HCT116 (cell line): ENCODE measurements at regions not wholly inside any gene's neighbourhood (a gene's known extent, or its start where the extent isn't known, plus 50 kb on each side); places are given as distances from the start of the nearest gene placed in this dataset.

Experiments used
- ATAC-seq: fragments of 200-7000 bp; cut with Tn5 transposase; 2 replicates; pipeline ENCODE4 v1.9.1; 2020; ENCODE audit warnings: mild to moderate bottlenecking, moderate library complexity
- BruUV-seq: library from RNA; stranded (reverse); fragments of 400-500 nt; replicated peaks from 2 replicates; lab custom pipeline; 2021; lab: Mats Ljungman, UMichigan
- CTCF ChIA-PET: fragments of 300-600 bp; sonication (Branson Sonifier 250); formaldehyde crosslinking; loops from one replicate; lab custom pipeline; 2021; ENCODE audit warnings: antibody characterized with exemption; lab: Charles Lee
- POLR2A ChIA-PET: fragments of 300-600, 350-600 bp; sonication (Branson Sonifier 250); formaldehyde crosslinking; loops from one replicate; lab custom pipeline; 2021; ENCODE audit warnings: antibody characterized with exemption; lab: Charles Lee
- RAD21 ChIA-PET, 2 experiments: fragments of 300-600 bp; sonication (Branson Sonifier 250); formaldehyde crosslinking; loops; one replicate each; lab custom pipeline; 2023; ENCODE audit warnings: low total read pairs in 2 of 2; ENCODE audit not compliant: uncharacterized antibody in 2 of 2, unreplicated experiment in 2 of 2, low non-redundant PET in 1 of 2; lab: Charles Lee
- DNase-seq: peaks from one replicate; pipeline ENCODE4 v3.0.0-alpha.2; 2010; ENCODE audit warnings: low read depth, low spot score
- H2AFZ ChIP-seq: fragments of 200-600 bp; shearing (Covaris generic), sonication (generic); 2 replicates; pipeline ENCODE4 v1.6.1; 2017; ENCODE audit warnings: low read depth, mixed run types, mixed read lengths, antibody characterized with exemption, low read length; ENCODE audit not compliant: poor library complexity, severe bottlenecking
- H3K27ac ChIP-seq: 2 replicates; pipeline ENCODE4 v1.5.1; 2012; ENCODE audit warnings: low read depth, low read length
- H3K27me3 ChIP-seq: fragments of 200-600 bp; sonication (generic); 2 replicates; pipeline ENCODE4 v1.6.1; 2016; ENCODE audit warnings: mixed run types, low read length, mixed read lengths; ENCODE audit not compliant: insufficient read depth
- H3K36me3 ChIP-seq, 2 experiments: fragments of 200-500 bp in 1 of 2; fragments of 200-600 bp in 1 of 2; sonication (Bioruptor generic) in 1 of 2; sonication (generic) in 1 of 2; 2 replicates each; pipeline versions ENCODE4 v1.5.1 to v1.6.1; 2014 to 2016; ENCODE audit warnings: low read length in 2 of 2, inconsistent platforms in 1 of 2, mixed read lengths in 1 of 2, mixed run types in 1 of 2; ENCODE audit not compliant: insufficient read depth in 2 of 2, control insufficient read depth in 1 of 2
- H3K4me1 ChIP-seq, 2 experiments: fragments of 200-600 bp in 1 of 2; sonication (generic) in 1 of 2; 2 replicates each; pipeline versions ENCODE4 v1.5.1 to v1.6.1; 2012 to 2017; ENCODE audit warnings: low read length in 2 of 2, inconsistent platforms in 1 of 2, mild to moderate bottlenecking in 1 of 2, mixed read lengths in 1 of 2, mixed run types in 1 of 2, moderate library complexity in 1 of 2; ENCODE audit not compliant: insufficient read depth in 2 of 2, control insufficient read depth in 1 of 2
- H3K4me2 ChIP-seq: fragments of 200-600 bp; sonication (generic); 2 replicates; pipeline ENCODE4 v1.6.1; 2017; ENCODE audit warnings: mixed run types, low read length, mixed read lengths
- H3K4me3 ChIP-seq, 2 experiments: fragments of 200-600 bp in 1 of 2; sonication (generic) in 1 of 2; replicated peaks in 1 of 2; 2 replicates each; pipeline ENCODE4 v1.5.1; 2011 to 2016; ENCODE audit warnings: low read length in 2 of 2, control low read depth in 1 of 2, low read depth in 1 of 2, mild to moderate bottlenecking in 1 of 2, mixed read lengths in 1 of 2, mixed run types in 1 of 2
- H3K79me2 ChIP-seq: fragments of 200-600 bp; sonication (generic); 2 replicates; pipeline ENCODE4 v1.6.1; 2017; ENCODE audit warnings: mild to moderate bottlenecking, mixed run types, low read length, moderate library complexity, mixed read lengths; ENCODE audit not compliant: insufficient read depth
- H3K9ac ChIP-seq: fragments of 200-600 bp; sonication (generic); 2 replicates; pipeline ENCODE4 v1.6.1; 2016; ENCODE audit warnings: low read length, mixed read lengths
- H3K9me2 ChIP-seq: fragments of 200-600 bp; sonication (generic), shearing (Covaris generic); 2 replicates; pipeline ENCODE4 v1.6.1; 2017; ENCODE audit warnings: mixed run types, mild to moderate bottlenecking, moderate library complexity; ENCODE audit not compliant: insufficient read depth
- H3K9me3 ChIP-seq, 2 experiments: fragments of 200-500 bp in 1 of 2; fragments of 200-600 bp in 1 of 2; sonication (Bioruptor generic) in 1 of 2; sonication (generic) in 1 of 2; 2 replicates each; pipeline ENCODE4 v1.6.1; 2014 to 2017; ENCODE audit warnings: low read length in 2 of 2, mixed read lengths in 2 of 2, inconsistent platforms in 1 of 2, low read depth in 1 of 2, mild to moderate bottlenecking in 1 of 2, mixed run types in 1 of 2, moderate library complexity in 1 of 2; ENCODE audit not compliant: control insufficient read depth in 1 of 2, insufficient read depth in 1 of 2
- H4K20me1 ChIP-seq: fragments of 200-600 bp; sonication (generic), shearing (Covaris generic); 2 replicates; pipeline ENCODE4 v1.6.1; 2017; ENCODE audit warnings: mixed run types, mild to moderate bottlenecking, moderate library complexity; ENCODE audit not compliant: insufficient read depth
- ATF3 ChIP-seq: IDR thresholded peaks from 2 replicates; pipeline ENCODE4 v1.6.1; 2012
- CEBPB ChIP-seq: IDR thresholded peaks from 2 replicates; pipeline ENCODE4 v1.6.1; 2012; ENCODE audit warnings: low read depth
- EZH2 ChIP-seq: fragments of 200-600 bp; sonication (generic); IDR thresholded peaks from 2 replicates; pipeline ENCODE4 v1.6.1; 2017; ENCODE audit warnings: antibody characterized with exemption, mixed run types
- EZH2phosphoT487 ChIP-seq: fragments of 200-600 bp; IDR thresholded peaks from 2 replicates; pipeline ENCODE4 v1.6.1; 2018; ENCODE audit warnings: antibody characterized with exemption, borderline replicate concordance
- MAX ChIP-seq: IDR thresholded peaks from 2 replicates; pipeline ENCODE4 v1.6.1; 2012
- POLR2A ChIP-seq: IDR thresholded peaks from 2 replicates; pipeline ENCODE4 v1.7.0; 2011; ENCODE audit warnings: borderline replicate concordance; ENCODE audit not compliant: insufficient read depth, insufficient read length; ENCODE audit errors: extremely low read depth
- REST ChIP-seq: IDR thresholded peaks from 2 replicates; pipeline ENCODE4 v1.6.1; 2012; ENCODE audit warnings: low read depth
- SRF ChIP-seq: IDR thresholded peaks from 2 replicates; pipeline ENCODE4 v1.6.1; 2012; ENCODE audit warnings: low read depth
- YY1 ChIP-seq: IDR thresholded peaks from 2 replicates; pipeline ENCODE4 v1.6.1; 2011; ENCODE audit warnings: low read length, low read depth, moderate library complexity, mild to moderate bottlenecking; ENCODE audit not compliant: insufficient replicate concordance; ENCODE audit errors: extremely low read depth
- ZBTB33 ChIP-seq: IDR thresholded peaks from 2 replicates; pipeline ENCODE4 v1.6.1; 2011; ENCODE audit warnings: mild to moderate bottlenecking, low read length, moderate library complexity; ENCODE audit not compliant: insufficient replicate concordance; ENCODE audit errors: extremely low read depth
- ZNF274 ChIP-seq: fragments of 200-500 bp; sonication (Bioruptor generic); IDR thresholded peaks from 2 replicates; pipeline ENCODE4 v1.6.1; 2014; ENCODE audit warnings: mild to moderate bottlenecking, low read depth, low read length, inconsistent platforms
- intact Hi-C: fragments of 100-400 bp; cut with micrococcal nuclease; formaldehyde crosslinking; loops from 2 replicates; pipeline ENCODE4 v1.10.0; 2022

- Histone ChIP-seq H3K79me2 (no peaks in the 10 kb centered on the region), H3K4me2 (no peak overlapping the region), H3K9me2 (no peaks in the 10 kb centered on the region), H3K4me1 (no peaks in the 10 kb centered on the region), H3K4me3 (no peak overlapping the region), H3K9me3 (peaks cover 0 to 3% of the 10 kb centered on the region in 2 experiments; a peak in 2 of 4 replicates), H4K20me1 (no peaks in the 10 kb centered on the region), H3K27ac (no peak overlapping the region), H3K36me3 (no peaks in the 10 kb centered on the region), H2AFZ (no peak overlapping the region), H3K9ac (no peak overlapping the region), H3K27me3 (no peaks in the 10 kb centered on the region)
- ATAC-seq (no peak), DNase-seq (no peak)
- ChIA-PET CTCF (no interaction called here), POLR2A (no interaction called here), RAD21 (no interaction called here)
- no TSS peak for BruUV-seq
- TF ChIP-seq ZBTB33, result no peak
- TF ChIP-seq MAX, result no peak
- no peak for TF ChIP-seq YY1
- no peak for TF ChIP-seq CEBPB
- TF ChIP-seq REST, result no peak
- no peak for TF ChIP-seq ZNF274
- no peak for TF ChIP-seq EZH2
- no peak for TF ChIP-seq ATF3
- no peak for TF ChIP-seq POLR2A
- TF ChIP-seq EZH2phosphoT487, result no peak
- no peak for TF ChIP-seq SRF
- intact Hi-C loops, result no loop called here
Measured at GRCh38 chr11:115627071-115627470, 122.9 kb upstream of the CADM1 start.
